OCI-LY7 (cell line): ENCODE measurements at regions not wholly inside any gene's neighbourhood (a gene's known extent, or its start where the extent isn't known, plus 50 kb on each side); places are given as distances from the start of the nearest gene placed in this dataset.

Experiments
- EZH2phosphoT487 ChIP-seq: fragments of 200-600 bp; sonication (generic); IDR thresholded peaks from 2 replicates; pipeline ENCODE4 v1.6.1; 2018; ENCODE audit warnings: low read depth, borderline replicate concordance, mild to moderate bottlenecking, mixed run types, antibody characterized with exemption, low read length, moderate library complexity, mixed read lengths
- TF ChIP-seq, protein P1 (sequence below): fragments of 200-600 bp; sonication (generic); conservative IDR thresholded peaks from 2 replicates; pipeline ENCODE4 v1.5.1; 2014; ENCODE audit warnings: mild to moderate bottlenecking, antibody characterized with exemption, low read length, moderate library complexity, mixed read lengths

GRCh38 chr1:93749487-93749886 is 67.8 kb upstream of the BCAR3 start:
- TF ChIP-seq, protein P1, sequence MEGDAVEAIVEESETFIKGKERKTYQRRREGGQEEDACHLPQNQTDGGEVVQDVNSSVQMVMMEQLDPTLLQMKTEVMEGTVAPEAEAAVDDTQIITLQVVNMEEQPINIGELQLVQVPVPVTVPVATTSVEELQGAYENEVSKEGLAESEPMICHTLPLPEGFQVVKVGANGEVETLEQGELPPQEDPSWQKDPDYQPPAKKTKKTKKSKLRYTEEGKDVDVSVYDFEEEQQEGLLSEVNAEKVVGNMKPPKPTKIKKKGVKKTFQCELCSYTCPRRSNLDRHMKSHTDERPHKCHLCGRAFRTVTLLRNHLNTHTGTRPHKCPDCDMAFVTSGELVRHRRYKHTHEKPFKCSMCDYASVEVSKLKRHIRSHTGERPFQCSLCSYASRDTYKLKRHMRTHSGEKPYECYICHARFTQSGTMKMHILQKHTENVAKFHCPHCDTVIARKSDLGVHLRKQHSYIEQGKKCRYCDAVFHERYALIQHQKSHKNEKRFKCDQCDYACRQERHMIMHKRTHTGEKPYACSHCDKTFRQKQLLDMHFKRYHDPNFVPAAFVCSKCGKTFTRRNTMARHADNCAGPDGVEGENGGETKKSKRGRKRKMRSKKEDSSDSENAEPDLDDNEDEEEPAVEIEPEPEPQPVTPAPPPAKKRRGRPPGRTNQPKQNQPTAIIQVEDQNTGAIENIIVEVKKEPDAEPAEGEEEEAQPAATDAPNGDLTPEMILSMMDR, result no peak
- no peak for TF ChIP-seq EZH2phosphoT487
